GM18870 (cell line): ENCODE measurements at regions not wholly inside any gene's neighbourhood (a gene's known extent, or its start where the extent isn't known, plus 50 kb on each side); places are given as distances from the start of the nearest gene placed in this dataset.
"Not testable (repeated sequence)": the region's sequence is repeated elsewhere in the genome, so short reads cannot be mapped to it uniquely, and the experiment has no call there.

ENCODE experiments used
- ATAC-seq: cut with Tn5 transposase; IDR thresholded peaks from one replicate; pipeline ENCODE4 v1.9.1; 2021; ENCODE audit warnings: moderate library complexity; ENCODE audit not compliant: unreplicated experiment

DNA sequence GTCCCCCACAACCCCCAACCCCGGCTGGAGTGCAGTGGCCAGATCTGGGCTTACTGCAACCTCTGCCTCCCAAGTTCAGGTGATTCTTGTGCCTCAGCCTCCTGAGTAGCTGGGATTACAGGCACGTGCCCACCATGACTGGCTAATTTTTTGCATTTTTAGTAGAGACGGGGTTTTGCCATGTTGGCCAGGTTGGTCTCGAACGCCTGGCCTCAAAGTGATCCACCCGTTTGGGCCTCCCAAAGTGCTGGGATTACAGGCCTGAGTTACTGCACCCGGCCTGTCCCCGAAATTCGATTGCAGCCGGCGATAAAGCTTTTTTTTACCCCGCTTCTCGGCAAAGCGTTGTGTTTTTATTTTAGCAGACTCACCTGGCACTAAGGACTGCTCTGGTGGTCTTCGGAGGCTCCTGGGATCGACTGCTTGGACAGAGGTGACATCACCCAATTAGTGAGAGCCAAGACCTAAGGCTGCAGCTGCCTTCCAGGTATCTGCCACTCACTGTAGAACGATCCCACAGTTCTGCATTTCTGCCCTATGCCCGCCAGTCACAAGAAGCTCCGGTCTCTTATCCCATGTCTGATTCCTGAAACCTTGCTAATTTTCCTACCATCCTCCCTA lies 82.2 kb upstream of the ARL4D start:
- ATAC-seq = no peak

DNA sequence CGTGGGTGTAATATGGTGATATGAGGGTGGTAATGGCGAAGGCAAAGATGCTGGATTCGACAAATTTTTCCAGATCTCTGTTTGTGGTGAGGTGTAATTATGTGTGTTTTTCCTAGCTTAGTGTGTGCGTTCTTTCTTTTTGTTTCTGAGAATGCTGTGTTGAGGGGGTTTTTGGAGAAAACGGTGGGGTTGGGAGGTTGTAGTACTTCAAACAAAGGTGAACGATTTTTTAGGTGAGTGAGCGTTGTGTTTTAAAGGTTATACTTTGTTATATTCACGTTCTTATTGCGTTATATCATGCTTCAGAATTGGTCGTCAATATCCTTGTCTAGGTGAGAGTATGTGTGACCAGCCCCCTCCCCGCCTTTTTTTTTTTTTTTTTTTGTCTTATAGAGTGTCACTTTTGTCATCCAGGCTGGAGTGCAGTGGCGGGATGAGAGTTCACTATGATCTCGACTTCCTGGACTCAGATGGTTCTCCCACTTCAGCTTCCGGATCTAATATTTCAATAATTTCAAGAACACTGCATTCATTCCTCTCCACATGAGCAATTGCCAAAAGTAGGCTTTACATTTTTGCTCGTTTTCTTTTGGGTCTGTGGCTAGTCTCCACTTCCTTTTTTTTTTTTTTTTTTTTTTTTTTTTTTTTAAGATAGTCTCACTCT lies 82.2 kb upstream of the RNU2-1 start:
- no peak for ATAC-seq

DNA sequence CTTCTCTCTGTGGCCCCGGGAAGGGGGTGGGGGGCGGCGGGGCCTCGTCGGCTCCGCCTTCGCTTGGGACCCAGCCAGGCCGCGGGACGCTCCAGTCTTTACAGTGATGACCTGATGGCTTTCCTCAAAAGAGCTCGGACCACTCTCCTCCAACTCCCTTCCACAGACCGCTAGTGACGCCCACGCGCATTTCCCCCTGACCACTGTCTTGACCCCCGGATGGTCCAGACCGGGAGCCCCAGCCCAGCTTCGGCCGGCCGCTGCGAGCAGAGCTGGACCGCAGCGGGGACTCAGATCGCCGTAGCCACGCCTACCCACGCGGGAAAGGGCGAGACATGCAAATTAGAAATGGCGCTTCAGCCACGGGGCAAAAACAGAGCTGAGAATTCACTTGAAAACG lies 81.6 kb upstream of the RNU2-1 start:
- ATAC-seq = no peak

DNA sequence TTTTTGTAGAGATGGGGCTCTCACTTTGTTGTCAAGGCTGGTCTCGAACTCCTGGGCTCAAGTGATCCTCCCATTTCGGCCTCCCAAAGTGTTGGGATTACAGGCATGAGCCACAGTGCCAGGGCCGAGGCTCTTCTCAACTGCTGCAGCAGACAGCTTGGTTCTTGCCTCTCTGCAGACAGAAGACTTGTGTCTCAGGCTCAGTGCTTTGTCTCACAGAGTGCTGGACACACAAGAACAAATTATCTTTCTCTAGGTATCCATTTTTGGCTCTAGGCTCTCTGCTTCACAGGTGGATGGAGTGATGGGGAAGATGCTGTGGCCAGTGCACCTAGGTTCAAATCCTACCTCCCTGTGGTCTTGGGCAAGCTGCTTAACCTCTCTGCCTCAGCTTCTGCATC lies 80.8 kb upstream of the RNU2-1 start:
- no peak for ATAC-seq

DNA sequence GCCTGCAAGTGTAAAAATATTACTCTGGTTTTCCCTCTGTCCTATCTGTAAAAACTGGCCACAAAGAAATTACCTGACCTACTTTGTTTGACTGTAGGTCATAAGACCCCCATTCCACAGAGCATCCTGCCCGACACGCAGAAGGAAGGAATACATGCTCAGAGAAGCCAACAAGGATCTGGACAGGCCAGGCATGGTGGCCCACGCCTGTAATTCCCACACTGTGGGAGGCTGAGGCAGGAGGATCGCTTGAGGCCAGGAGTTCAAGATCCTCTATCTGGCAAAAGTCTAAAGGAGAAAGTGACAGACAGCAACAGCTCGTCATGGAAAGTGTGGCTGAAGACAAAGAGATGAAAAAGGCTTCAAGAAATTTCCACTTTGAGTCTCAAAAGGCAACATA lies 78.2 kb upstream of the RNU2-1 start:
- ATAC-seq = no peak

DNA sequence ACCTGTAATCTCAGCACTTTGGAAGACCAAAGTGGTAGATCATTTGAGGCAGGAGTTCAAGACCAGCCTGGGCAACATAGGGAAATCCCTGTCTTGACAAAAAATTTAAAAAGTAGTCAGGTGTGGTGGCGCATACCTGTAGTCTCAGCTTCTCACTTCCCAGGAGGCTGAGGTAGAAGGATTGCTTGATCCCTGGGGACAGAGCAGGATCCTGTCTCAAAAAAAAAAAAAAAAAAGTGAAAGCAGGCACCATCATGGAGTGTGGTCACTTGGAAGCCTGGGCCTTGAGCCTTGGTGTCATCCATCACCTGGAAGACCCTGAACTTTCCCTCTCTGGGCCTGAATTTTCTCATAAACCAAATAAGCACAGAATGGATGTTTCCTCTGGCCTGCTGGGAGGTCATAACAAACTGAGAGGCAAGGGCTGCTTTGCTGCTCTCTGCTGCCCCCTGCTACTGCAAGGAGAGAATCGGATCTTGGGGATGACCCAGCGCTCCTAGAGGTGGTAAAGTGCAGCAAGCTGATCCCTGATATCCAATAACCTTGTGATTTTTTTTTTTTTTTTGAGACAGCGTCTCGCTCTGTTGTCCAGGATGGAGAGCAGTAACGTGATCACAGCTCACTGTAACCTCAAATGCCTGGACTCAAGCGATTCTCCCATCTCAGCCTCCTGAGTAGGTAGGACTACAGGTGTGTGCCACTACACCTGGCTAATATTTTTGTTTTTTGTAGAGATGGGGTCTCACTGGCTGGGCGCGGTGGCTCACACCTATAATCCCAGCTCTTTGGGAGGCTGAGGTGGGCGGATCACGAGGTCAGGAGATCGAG lies 75.9 kb upstream of the RNU2-1 start:
- no peak for ATAC-seq

DNA sequence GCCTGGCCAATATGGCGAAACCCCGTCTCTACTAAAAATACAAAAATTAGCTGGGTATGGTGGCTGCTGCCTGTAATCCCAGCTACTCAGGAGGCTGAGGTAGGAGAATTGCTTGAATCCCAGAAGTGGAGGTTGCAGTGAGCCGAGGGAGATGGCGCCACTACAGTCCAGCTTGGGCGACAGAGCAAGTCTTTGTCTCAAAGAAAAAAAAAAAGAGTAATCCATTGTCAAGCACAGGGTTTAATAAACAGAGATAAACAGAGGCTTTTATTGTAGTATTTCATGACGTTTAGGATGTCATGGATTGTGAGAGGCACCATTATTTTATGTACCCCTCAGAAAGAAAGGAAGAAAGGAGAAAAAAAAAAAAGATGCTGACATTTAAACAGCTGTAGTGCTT lies 75.2 kb upstream of the RNU2-1 start:
- no peak for ATAC-seq

DNA sequence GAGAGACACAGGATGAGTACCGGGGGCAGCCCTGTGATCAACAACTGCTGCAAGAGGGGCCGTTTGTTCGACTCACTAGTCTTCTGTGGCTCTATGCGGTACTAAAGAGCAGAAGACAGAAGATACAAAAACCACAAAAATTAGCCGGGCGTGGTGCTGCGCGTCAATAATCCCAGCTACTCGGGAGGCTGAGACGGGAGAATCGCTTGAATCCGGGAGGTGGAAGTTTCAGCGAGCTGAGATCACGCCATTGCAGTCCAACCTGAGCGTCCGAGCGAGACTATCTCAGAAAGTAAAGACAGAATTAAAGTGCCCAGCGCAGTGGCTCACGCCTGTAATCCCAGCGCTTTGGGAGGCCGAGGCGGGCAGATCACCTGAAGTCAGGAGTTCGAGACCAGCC lies 71.0 kb upstream of the RNU2-1 start:
- not testable (repeated sequence) for ATAC-seq

DNA sequence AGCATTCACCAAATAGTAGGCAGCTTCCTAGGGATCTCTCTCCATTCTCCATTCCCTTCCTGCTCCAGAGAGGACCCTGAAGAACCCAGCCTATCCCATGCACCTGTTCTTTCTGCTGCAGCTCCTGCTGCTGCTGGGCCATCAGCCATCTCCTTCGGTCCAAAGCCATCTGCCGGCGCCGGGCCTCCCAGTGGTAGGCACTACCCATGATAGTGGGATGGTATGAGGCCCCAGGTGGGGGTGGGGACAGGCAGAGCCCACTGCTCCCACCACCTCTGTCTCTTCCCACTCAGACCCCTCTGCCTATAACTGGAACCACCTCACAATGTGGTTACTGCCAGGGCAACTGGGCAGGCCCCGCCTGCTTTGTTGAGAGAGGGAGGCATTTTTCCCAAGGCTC lies 69.3 kb upstream of the RNU2-1 start:
- ATAC-seq = not testable (repeated sequence)

DNA sequence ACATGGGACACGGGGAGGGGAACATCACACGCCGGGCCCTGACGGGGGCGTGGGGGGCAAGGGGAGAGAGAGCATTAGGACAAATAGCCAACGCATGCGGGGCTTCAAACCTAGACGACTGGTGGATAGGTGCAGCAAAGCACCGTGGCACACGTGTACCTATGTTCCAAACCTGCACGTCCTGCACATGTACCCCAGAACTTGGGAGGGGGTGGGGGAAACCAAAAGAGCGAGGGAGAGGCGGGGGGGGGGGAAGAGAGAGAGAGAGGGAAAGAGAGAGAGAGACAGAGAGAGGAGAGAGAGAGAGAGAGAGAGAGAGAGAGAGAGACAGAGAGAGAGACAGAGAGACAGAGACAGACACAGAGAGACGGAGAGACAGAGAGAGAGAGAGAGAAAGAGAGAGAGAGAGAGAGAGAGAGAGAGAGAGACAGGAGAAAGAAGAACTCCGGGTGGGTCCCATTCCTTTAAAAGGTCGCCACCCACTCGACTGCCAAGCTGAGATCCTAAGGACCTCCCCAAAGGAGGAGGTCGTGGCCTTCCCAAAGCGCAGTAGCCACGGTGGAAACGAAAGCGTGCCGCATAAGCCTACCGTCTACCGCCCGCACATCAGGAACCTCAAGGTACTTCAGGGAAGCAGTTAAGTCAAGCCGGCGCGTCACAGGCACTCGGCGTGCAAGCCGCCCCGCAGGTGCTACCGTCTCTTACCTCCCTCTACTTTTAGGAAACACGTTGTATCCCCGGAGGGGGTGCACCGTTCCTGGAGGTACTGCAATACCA lies 65.7 kb upstream of the RNU2-1 start:
- not testable (repeated sequence) for ATAC-seq

DNA sequence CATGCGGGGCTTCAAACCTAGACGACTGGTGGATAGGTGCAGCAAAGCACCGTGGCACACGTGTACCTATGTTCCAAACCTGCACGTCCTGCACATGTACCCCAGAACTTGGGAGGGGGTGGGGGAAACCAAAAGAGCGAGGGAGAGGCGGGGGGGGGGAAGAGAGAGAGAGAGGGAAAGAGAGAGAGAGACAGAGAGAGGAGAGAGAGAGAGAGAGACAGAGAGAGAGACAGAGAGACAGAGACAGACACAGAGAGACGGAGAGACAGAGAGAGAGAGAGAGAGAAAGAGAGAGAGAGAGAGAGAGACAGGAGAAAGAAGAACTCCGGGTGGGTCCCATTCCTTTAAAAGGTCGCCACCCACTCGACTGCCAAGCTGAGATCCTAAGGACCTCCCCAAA lies 55.9 kb upstream of the RNU2-1 start:
- ATAC-seq = not testable (repeated sequence)

DNA sequence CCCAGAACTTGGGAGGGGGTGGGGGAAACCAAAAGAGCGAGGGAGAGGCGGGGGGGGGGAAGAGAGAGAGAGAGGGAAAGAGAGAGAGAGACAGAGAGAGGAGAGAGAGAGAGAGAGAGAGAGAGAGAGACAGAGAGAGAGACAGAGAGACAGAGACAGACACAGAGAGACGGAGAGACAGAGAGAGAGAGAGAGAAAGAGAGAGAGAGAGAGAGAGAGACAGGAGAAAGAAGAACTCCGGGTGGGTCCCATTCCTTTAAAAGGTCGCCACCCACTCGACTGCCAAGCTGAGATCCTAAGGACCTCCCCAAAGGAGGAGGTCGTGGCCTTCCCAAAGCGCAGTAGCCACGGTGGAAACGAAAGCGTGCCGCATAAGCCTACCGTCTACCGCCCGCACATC lies 49.8 kb upstream of the RNU2-1 start:
- ATAC-seq = not testable (repeated sequence)
